Activated CD8-positive, alpha-beta memory T cell treated with anti-CD3 and anti-CD28 coated beads, Interleukin-2, amount 10 ng/mL, durations not matched to agents 7 days and 5 days (primary cell): ENCODE measurements at regions not wholly inside any gene's neighbourhood (a gene's known extent, or its start where the extent isn't known, plus 50 kb on each side); places are given as distances from the start of the nearest gene placed in this dataset.

Experiments used
- ATAC-seq: fragments of 150-1000 bp; cut with Tn5 transposase; one replicate; pipeline ENCODE4 v1.10.0; 2021; ENCODE audit warnings: moderate library complexity
- CTCF ChIA-PET: fragments of 350-600 bp; sonication (Branson Sonifier 250); formaldehyde crosslinking; loops from one replicate; lab custom pipeline; 2021; ENCODE audit warnings: antibody characterized with exemption; lab: Charles Lee
- DNase-seq: peaks from one replicate; pipeline ENCODE4 v3.0.0-alpha.2; 2020
- H3K27ac Mint-ChIP-seq: one replicate; pipeline ENCODE4 v1.8.0; 2021; ENCODE audit warnings: mild to moderate bottlenecking, mixed read lengths
- H3K27me3 Mint-ChIP-seq: one replicate; pipeline ENCODE4 v1.8.0; 2021; ENCODE audit warnings: mixed read lengths
- H3K36me3 Mint-ChIP-seq: one replicate; pipeline ENCODE4 v1.8.0; 2021; ENCODE audit warnings: mild to moderate bottlenecking, mixed read lengths
- H3K4me1 Mint-ChIP-seq: one replicate; pipeline ENCODE4 v1.8.0; 2021; ENCODE audit warnings: mixed read lengths
- H3K4me3 Mint-ChIP-seq: one replicate; pipeline ENCODE4 v1.8.0; 2021; ENCODE audit warnings: mild to moderate bottlenecking, moderate library complexity, mixed read lengths
- H3K9me3 Mint-ChIP-seq: one replicate; pipeline ENCODE4 v1.8.0; 2022; ENCODE audit warnings: low read depth, mixed read lengths

DNA sequence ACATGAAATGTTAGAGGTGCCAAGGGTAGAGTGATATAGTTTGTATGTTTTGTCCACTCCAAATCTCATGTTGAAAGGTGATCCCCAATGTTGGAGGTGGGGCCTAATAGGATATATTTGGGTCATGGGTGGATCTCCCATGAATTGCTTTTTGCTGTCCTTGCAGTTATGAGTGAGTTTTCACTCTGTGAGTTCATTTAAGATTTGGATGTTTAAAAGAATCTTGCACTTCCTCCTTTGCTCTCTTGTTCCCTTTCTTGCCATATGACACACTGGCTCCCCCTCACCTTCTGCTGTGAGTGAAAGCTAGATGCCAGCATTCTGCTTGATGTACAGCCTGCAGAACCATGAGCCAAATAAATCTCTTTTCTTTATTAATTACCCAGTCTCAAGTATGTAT is 269.2 kb downstream of the ZWINT start:
- Mint-ChIP-seq H3K4me3 (no peak overlapping the region), H3K27me3 (no peaks in the 10 kb centered on the region), H3K9me3 (peaks cover 10% of the 10 kb centered on the region), H3K27ac (no peak overlapping the region), H3K36me3 (no peaks in the 10 kb centered on the region), H3K4me1 (no peaks in the 10 kb centered on the region)
- no peak for ATAC-seq
- DNase-seq, result no peak
- CTCF ChIA-PET, result no interaction called here

DNA sequence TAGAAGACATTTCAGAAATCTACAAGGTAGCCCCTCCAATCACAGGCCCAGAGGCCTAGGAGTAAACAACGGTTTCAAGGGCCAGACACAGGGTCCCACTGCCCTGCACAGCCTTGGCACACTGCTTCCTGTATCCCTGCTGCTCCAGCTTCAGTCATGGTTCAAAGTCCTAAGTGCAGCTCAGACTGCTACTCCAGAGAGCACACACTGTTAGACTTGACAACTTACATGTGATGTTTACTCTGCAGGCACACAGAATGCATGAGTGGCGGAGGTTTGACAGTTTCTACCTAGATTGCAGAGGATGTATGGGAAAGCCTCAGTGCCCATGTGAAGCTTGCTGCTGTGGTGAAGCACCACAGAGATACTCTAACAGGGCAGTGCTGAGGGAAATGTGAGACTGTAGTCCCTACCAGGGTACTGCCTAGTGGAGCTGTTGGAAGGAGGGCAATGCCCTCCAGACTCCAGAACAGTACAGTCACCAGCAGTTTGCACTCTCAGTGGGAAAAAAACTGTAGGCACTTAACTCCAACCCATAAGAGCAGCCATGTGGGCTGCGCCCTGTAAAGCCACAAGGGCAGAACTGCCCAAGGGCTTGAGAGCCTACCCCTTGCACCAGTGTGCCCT is 270.0 kb downstream of the ZWINT start:
- ATAC-seq, result no peak
- H3K9me3 Mint-ChIP-seq, result peaks cover 10% of the 10 kb centered on the region
- H3K36me3 Mint-ChIP-seq, result no peaks in the 10 kb centered on the region
- H3K27ac Mint-ChIP-seq, result no peak overlapping the region
- H3K4me3 Mint-ChIP-seq, result no peak overlapping the region
- no peak for DNase-seq
- H3K4me1 Mint-ChIP-seq, result no peaks in the 10 kb centered on the region
- CTCF ChIA-PET, result no interaction called here
- no peaks in the 10 kb centered on the region for H3K27me3 Mint-ChIP-seq

DNA sequence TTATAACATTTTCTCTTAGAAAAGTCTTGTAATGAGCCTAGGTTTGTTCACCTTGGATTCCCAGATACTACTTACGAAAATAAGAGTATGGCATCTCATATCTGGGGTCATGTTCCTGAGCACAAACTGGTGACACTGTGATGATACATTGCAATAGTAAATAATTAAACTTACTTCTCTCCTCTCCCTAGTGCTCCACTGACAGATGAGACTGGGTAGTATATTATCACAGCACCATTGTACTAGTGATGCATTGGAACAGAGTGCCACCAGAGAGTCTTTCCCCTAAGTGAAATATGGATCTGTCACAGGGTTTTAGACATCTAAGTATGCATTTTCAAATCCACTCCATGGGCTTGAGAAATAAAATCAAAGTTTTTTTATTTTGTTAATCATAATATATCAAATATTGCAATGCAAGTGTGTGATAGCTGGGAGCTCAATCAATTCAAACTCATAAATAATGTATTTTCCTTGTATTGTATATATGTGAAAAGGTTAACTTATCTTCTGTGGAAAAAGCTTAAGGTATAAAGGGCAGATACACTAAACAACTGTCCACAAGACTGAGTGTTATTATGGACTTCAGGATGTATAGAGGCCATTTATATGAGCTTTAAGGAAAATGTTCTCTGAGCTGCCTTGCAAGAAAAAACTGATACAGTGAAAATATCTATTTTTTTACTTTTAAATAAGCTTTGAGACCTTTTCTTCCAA is 275.5 kb downstream of the ZWINT start:
- no peaks in the 10 kb centered on the region for H3K27me3 Mint-ChIP-seq
- peaks cover 10% of the 10 kb centered on the region for H3K9me3 Mint-ChIP-seq
- H3K36me3 Mint-ChIP-seq, result no peaks in the 10 kb centered on the region
- CTCF ChIA-PET, result no interaction called here
- H3K27ac Mint-ChIP-seq, result no peak overlapping the region
- ATAC-seq (no peak), DNase-seq (no peak)
- H3K4me3 Mint-ChIP-seq, result no peak overlapping the region
- H3K4me1 Mint-ChIP-seq, result no peaks in the 10 kb centered on the region

DNA sequence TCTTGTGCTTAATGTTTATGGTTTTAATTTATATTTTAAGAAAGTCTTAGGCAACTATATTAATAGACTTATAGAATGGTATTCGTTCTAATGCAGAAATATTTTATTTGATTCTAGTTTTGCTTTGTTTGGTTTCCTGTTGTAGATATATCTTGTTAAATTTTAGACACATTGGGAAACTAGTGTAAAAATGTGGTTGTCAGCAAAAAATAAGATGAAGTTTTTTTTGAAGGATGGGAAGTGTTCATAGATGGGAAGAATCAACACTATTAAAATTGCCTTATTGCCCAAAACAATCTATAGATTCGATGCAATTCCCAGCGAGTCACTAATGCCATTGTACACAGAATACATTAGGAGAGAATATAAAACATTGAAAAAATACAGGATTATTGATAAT is 278.9 kb downstream of the ZWINT start:
- CTCF ChIA-PET, result no interaction called here

DNA sequence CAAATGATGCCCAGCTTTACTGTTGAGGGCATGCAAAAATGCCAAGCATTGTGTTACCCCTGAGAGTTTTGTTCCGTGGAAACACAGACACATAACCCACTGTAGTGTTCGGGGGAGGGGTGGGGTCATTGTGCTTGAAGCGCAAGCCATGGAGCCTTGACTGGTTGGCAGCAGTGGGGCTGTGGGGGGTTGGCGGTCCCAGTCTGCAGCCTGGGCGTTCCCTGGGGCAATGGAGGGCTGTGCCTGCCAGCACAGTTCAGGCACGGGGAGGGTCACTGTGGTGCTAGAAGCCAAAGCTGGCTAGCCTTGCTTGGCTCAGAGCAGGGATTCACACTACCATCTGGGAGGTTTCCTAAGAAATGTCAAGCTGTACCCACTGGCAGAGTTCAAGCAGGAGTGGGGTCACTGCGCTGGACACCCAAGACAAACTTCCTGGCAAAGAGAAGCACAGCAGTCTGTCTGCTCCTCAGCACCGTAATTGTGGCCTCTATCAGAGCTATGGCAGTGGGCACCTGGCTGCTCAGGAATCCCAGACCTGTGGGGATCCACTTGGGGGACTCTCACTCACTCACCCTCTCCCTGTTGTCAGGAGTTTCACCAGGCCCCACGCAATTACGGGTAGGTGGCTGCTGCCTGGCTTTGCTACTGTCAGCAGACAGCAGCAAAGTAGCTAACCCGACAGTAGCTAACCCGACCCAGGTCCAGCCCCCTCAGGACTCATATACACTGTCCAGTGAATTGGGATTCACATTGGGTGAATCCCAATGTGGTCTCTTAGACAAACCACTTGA is 292.4 kb downstream of the ZWINT start:
- H3K9me3 Mint-ChIP-seq, result peaks cover 4% of the 10 kb centered on the region
- H3K4me1 Mint-ChIP-seq, result no peaks in the 10 kb centered on the region
- H3K4me3 Mint-ChIP-seq, result no peak overlapping the region
- CTCF ChIA-PET, result no interaction called here
- no peak overlapping the region for H3K27ac Mint-ChIP-seq
- H3K27me3 Mint-ChIP-seq, result no peaks in the 10 kb centered on the region
- H3K36me3 Mint-ChIP-seq, result no peaks in the 10 kb centered on the region
- ATAC-seq (no peak), DNase-seq (no peak)

More for the DNA sequence above, 278.9 kb downstream of the ZWINT start:
- DNase-seq (no peak), ATAC-seq (no peak)
- Mint-ChIP-seq H3K4me1 (no peaks in the 10 kb centered on the region), H3K27me3 (no peaks in the 10 kb centered on the region), H3K27ac (no peak overlapping the region), H3K4me3 (no peak overlapping the region), H3K36me3 (no peaks in the 10 kb centered on the region), H3K9me3 (peaks cover 11% of the 10 kb centered on the region)

DNA sequence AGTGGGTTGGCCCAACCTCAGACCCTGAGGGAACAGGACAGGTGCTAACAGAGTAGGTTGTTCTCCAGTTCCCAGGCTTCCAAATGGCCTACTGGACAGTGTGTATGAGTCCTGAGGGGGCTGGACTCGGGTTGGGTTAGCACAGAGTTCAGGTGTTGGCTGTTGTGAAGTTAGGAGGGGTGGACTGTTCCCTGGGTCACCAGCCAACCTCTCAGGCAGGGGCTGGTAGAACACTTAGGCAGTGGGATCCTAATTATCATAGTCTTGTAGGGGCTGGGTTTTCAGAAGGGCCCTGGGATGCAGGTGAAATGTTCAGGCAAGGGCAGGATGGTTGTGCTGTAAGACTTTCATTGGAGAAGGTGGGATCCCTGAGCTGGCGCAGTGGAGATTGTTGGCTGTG is 293.0 kb downstream of the ZWINT start:
- Mint-ChIP-seq H3K4me1 (no peaks in the 10 kb centered on the region), H3K27me3 (no peaks in the 10 kb centered on the region), H3K9me3 (peaks cover 4% of the 10 kb centered on the region), H3K27ac (no peak overlapping the region), H3K36me3 (no peaks in the 10 kb centered on the region), H3K4me3 (no peak overlapping the region)
- CTCF ChIA-PET, result no interaction called here
- ATAC-seq, result no peak
- no peak for DNase-seq

DNA sequence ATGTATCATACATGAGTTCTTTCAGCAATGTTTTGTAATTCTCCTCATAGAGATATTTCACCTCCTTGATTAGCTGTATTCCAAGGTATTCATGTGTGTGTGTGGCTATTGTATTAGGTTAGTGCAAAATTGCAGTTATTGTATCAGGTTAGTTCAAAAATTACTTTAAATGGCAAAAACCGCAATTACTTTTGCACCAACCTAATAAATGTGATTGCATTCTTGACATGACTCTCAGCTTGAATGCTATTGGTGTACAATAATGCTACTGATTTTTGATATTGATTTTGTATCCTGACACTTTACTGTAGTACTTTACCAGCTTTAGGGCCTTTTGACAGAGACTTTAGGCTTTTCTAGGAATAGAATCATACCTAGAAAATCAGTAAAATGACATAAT is 297.4 kb downstream of the ZWINT start:
- DNase-seq (no peak), ATAC-seq (no peak)
- Mint-ChIP-seq H3K36me3 (no peaks in the 10 kb centered on the region), H3K4me3 (no peak overlapping the region), H3K9me3 (peaks cover 3% of the 10 kb centered on the region), H3K27ac (no peak overlapping the region), H3K27me3 (no peaks in the 10 kb centered on the region), H3K4me1 (no peaks in the 10 kb centered on the region)
- CTCF ChIA-PET, result no interaction called here

DNA sequence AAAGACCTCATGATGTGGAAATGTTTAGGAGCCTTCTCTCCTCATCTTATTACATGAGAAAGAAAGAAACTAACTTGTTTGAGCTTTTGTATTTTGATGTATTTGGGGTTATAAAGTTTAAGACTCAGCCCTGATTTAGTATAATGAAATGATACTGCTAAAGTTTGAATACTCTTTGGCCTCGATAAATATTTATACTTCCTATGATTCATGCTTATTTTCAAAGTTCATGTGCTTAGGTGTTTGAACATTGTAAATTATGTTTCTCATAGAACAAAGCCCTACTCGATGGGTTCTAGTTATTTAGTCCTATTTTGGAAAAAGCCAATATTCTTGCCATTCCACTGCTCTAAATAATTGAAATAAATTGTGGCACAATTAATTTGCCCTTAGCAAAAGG is 303.2 kb downstream of the ZWINT start:
- Mint-ChIP-seq H3K4me3 (no peak overlapping the region), H3K36me3 (no peaks in the 10 kb centered on the region), H3K9me3 (peaks cover 7% of the 10 kb centered on the region), H3K27ac (no peak overlapping the region), H3K27me3 (no peaks in the 10 kb centered on the region), H3K4me1 (no peaks in the 10 kb centered on the region)
- no peak for ATAC-seq
- DNase-seq, result no peak
- CTCF ChIA-PET, result no interaction called here

DNA sequence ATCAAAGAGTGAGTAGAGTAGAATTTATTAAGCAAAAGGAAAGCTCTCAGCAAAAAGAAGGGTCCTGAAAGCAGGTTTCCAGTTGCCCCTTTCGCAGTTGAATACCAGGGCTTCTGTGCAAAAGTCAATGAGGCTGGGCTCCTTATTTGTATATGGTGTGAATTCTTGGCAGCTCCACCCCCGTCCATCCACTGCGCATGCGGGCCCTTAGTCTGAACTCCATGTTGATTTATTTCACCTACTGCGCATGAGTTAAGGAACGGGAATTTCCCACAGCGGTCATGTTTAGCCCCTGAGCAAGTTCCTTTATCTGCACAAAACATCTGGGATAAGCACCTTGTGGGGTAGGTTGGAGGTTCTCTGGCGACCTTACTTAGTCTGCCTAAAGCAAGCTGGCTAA is 325.6 kb downstream of the ZWINT start:
- no peaks in the 10 kb centered on the region for H3K36me3 Mint-ChIP-seq
- CTCF ChIA-PET, result no interaction called here
- no peak overlapping the region for H3K4me3 Mint-ChIP-seq
- no peaks in the 10 kb centered on the region for H3K4me1 Mint-ChIP-seq
- peaks cover 10% of the 10 kb centered on the region for H3K9me3 Mint-ChIP-seq
- no peak for ATAC-seq
- H3K27ac Mint-ChIP-seq, result no peak overlapping the region
- DNase-seq, result no peak
- no peaks in the 10 kb centered on the region for H3K27me3 Mint-ChIP-seq

DNA sequence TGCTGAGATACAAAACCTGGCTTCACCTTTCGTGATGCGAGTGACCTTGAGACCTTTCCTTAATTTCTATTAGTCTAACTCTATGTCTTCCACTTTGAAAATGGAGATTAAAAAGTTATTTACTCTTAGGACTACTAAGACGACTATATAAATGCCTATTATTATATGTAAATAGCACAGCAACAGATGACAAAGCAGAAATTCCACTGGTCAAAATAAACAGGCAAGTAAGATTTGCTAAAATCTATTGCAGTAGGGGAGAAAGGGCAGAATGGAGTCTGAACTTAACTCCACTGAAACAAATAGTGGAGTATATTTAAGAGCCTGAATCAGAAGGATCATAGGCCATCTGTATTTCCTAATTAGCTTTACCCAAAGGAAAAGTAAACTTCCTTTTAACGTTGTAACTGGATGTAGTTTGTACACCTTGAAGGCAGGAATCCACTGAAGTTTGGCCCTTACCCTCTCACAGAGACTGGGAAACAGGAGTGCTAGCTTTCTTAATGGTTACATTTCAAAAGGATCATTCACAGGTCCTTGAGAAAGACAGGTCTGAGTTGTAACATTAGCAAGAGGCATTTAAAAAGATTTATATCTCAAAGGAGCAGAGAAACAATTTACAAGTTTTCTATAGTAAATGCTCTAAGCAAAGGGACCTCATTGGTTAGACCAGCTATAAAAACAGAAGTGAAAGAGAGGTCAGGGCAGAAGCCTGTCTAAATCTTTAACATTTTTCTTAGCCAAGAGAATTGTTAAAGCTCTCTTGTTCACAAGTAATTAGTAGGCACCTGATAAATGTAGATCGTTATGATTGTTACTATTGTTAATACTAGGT is 332.5 kb downstream of the ZWINT start:
- ATAC-seq, result no peak
- Mint-ChIP-seq H3K4me3 (no peak overlapping the region), H3K27me3 (no peaks in the 10 kb centered on the region), H3K27ac (no peak overlapping the region), H3K36me3 (no peaks in the 10 kb centered on the region), H3K9me3 (peaks cover under 1% of the 10 kb centered on the region), H3K4me1 (no peaks in the 10 kb centered on the region)
- CTCF ChIA-PET, result no interaction called here
- DNase-seq, result no peak

DNA sequence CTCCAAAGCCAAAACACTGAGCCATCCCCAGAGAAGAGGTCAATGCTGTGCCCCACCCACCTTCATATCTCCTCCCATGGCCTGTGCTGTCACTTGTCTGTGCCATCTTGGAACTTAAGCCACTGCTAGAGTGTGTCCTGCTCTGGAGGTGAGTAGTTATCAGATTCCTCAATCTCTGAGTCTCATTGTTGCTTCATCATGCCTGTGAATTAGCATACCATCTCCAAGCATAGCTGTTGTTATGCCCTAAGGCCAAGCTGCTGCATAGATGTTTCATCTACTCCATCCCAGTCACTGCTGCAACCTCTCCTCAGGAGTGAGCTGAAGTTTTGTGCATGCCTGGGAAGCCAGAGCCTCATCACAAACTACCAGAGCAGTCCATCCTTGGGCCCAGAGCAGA is 349.0 kb downstream of the ZWINT start:
- Mint-ChIP-seq H3K4me3 (no peak overlapping the region), H3K27ac (no peak overlapping the region), H3K27me3 (no peaks in the 10 kb centered on the region), H3K9me3 (peaks cover 9% of the 10 kb centered on the region), H3K36me3 (no peaks in the 10 kb centered on the region), H3K4me1 (no peaks in the 10 kb centered on the region)
- ATAC-seq, result no peak
- CTCF ChIA-PET, result no interaction called here
- no peak for DNase-seq

DNA sequence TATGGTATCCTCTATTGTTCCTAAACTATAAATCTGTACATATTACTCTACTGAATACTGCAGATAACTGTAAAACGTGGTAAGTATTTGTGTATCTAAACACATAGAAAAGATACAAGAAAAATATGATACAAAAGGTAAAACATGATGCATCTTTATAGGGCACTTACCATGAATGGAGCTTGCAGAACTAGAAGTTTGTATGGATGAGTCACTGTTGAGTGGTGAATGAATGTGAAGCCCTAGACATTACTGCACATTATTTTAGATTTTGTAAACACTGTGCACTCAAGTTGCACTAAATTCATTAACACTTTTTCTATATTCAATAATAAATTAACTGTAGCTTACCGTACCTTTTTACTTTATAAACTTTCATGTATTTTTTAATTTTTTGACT is 357.5 kb downstream of the ZWINT start:
- H3K27me3 Mint-ChIP-seq, result no peaks in the 10 kb centered on the region
- no peak overlapping the region for H3K27ac Mint-ChIP-seq
- no peaks in the 10 kb centered on the region for H3K4me1 Mint-ChIP-seq
- H3K36me3 Mint-ChIP-seq, result no peaks in the 10 kb centered on the region
- CTCF ChIA-PET, result no interaction called here
- H3K4me3 Mint-ChIP-seq, result no peak overlapping the region
- H3K9me3 Mint-ChIP-seq, result peaks cover 5% of the 10 kb centered on the region
- ATAC-seq (no peak), DNase-seq (no peak)

DNA sequence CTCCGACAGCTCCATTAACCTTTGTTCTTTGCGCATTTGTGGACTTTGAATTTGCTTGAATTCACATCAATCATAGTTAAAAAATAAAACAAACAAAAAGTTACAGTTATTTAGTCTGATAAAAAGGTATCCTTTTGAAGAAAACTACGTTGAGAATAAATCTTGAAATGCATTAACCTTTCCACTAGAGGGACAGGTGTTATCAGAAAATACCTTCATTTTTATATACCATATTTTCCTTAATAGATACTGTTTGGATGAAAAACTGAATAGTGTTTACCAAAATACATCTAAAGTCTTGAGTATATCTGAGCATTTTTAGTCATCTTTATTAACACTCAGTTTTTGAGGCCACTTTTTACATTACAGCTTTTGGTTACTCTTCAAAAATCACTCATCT is 371.9 kb downstream of the ZWINT start:
- DNase-seq (no peak), ATAC-seq (no peak)
- Mint-ChIP-seq H3K27ac (no peak overlapping the region), H3K27me3 (no peaks in the 10 kb centered on the region), H3K4me3 (no peak overlapping the region), H3K36me3 (no peaks in the 10 kb centered on the region), H3K9me3 (peaks cover 4% of the 10 kb centered on the region), H3K4me1 (no peaks in the 10 kb centered on the region)
- CTCF ChIA-PET, result no interaction called here
